H1 (cell line): ENCODE measurements at regions not wholly inside any gene's neighbourhood (a gene's known extent, or its start where the extent isn't known, plus 50 kb on each side); places are given as distances from the start of the nearest gene placed in this dataset.

Experiments
- GABPA ChIP-seq: IDR thresholded peaks from 2 replicates; pipeline ENCODE4 v1.6.1; 2011; ENCODE audit warnings: mild to moderate bottlenecking, low read length, moderate library complexity, borderline replicate concordance; ENCODE audit not compliant: insufficient read depth
- NRF1 ChIP-seq: IDR thresholded peaks from 2 replicates; pipeline ENCODE4 v1.6.1; 2011; ENCODE audit warnings: mild to moderate bottlenecking, low read depth, low read length, improper control_type of control experiment
- RAD21 ChIP-seq, 2 experiments: IDR thresholded peaks in 1 of 2; conservative IDR thresholded peaks in 1 of 2; 2 replicates each; pipeline ENCODE4 v1.6.1; 2011; ENCODE audit warnings: low read depth in 2 of 2, low read length in 2 of 2, improper control_type of control experiment in 1 of 2, inconsistent platforms in 1 of 2, mild to moderate bottlenecking in 1 of 2, moderate library complexity in 1 of 2
- RFX5 ChIP-seq: IDR thresholded peaks from 2 replicates; pipeline ENCODE4 v1.6.1; 2011; ENCODE audit warnings: low read depth, low read length, improper control_type of control experiment, borderline replicate concordance
- TF ChIP-seq, protein P1 (sequence below): fragments of 300-600 bp; sonication (generic); IDR thresholded peaks from 2 replicates; pipeline ENCODE4 v1.7.1; 2012; ENCODE audit warnings: low read length, moderate library complexity, mild to moderate bottlenecking, inconsistent platforms; ENCODE audit not compliant: insufficient replicate concordance

DNA sequence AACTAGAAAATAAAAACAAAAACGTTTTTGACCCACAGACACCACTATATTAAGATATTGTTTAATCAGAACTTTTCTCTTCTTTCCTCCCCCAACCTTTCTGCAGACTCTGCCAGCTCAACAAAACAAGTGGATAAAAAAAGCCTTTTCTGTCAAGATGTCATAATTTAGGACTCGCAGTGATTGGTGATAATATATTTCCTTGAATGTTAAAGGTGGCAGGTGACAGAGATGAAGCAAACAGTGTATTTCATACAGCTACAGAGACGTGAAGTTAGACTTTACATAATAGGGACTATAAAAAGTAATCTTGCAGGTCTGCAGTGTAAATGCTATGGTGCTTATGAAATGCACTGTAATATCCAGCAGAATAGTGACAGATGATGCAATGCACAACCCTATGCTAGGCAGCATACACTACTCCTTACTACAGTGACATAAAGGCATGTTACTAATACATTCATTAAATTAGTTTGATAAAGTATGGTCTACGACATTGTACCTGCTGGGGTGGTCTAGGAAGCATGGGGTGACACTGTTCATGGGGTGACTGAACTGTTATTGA lies 326.7 kb upstream of the GRAMD2B start (continued):
- TF ChIP-seq, protein P1, sequence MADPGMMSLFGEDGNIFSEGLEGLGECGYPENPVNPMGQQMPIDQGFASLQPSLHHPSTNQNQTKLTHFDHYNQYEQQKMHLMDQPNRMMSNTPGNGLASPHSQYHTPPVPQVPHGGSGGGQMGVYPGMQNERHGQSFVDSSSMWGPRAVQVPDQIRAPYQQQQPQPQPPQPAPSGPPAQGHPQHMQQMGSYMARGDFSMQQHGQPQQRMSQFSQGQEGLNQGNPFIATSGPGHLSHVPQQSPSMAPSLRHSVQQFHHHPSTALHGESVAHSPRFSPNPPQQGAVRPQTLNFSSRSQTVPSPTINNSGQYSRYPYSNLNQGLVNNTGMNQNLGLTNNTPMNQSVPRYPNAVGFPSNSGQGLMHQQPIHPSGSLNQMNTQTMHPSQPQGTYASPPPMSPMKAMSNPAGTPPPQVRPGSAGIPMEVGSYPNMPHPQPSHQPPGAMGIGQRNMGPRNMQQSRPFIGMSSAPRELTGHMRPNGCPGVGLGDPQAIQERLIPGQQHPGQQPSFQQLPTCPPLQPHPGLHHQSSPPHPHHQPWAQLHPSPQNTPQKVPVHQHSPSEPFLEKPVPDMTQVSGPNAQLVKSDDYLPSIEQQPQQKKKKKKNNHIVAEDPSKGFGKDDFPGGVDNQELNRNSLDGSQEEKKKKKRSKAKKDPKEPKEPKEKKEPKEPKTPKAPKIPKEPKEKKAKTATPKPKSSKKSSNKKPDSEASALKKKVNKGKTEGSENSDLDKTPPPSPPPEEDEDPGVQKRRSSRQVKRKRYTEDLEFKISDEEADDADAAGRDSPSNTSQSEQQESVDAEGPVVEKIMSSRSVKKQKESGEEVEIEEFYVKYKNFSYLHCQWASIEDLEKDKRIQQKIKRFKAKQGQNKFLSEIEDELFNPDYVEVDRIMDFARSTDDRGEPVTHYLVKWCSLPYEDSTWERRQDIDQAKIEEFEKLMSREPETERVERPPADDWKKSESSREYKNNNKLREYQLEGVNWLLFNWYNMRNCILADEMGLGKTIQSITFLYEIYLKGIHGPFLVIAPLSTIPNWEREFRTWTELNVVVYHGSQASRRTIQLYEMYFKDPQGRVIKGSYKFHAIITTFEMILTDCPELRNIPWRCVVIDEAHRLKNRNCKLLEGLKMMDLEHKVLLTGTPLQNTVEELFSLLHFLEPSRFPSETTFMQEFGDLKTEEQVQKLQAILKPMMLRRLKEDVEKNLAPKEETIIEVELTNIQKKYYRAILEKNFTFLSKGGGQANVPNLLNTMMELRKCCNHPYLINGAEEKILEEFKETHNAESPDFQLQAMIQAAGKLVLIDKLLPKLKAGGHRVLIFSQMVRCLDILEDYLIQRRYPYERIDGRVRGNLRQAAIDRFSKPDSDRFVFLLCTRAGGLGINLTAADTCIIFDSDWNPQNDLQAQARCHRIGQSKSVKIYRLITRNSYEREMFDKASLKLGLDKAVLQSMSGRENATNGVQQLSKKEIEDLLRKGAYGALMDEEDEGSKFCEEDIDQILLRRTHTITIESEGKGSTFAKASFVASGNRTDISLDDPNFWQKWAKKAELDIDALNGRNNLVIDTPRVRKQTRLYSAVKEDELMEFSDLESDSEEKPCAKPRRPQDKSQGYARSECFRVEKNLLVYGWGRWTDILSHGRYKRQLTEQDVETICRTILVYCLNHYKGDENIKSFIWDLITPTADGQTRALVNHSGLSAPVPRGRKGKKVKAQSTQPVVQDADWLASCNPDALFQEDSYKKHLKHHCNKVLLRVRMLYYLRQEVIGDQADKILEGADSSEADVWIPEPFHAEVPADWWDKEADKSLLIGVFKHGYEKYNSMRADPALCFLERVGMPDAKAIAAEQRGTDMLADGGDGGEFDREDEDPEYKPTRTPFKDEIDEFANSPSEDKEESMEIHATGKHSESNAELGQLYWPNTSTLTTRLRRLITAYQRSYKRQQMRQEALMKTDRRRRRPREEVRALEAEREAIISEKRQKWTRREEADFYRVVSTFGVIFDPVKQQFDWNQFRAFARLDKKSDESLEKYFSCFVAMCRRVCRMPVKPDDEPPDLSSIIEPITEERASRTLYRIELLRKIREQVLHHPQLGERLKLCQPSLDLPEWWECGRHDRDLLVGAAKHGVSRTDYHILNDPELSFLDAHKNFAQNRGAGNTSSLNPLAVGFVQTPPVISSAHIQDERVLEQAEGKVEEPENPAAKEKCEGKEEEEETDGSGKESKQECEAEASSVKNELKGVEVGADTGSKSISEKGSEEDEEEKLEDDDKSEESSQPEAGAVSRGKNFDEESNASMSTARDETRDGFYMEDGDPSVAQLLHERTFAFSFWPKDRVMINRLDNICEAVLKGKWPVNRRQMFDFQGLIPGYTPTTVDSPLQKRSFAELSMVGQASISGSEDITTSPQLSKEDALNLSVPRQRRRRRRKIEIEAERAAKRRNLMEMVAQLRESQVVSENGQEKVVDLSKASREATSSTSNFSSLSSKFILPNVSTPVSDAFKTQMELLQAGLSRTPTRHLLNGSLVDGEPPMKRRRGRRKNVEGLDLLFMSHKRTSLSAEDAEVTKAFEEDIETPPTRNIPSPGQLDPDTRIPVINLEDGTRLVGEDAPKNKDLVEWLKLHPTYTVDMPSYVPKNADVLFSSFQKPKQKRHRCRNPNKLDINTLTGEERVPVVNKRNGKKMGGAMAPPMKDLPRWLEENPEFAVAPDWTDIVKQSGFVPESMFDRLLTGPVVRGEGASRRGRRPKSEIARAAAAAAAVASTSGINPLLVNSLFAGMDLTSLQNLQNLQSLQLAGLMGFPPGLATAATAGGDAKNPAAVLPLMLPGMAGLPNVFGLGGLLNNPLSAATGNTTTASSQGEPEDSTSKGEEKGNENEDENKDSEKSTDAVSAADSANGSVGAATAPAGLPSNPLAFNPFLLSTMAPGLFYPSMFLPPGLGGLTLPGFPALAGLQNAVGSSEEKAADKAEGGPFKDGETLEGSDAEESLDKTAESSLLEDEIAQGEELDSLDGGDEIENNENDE: no peak
- TF ChIP-seq RAD21 (IDR thresholded peaks at IDR 0.05 in 1 of 2, conservative IDR thresholded peaks at IDR 0.05 in 1 of 2; ENCODE audit: low read depth in 2 of 2, low read length in 2 of 2) (no peak), GABPA (no peak), NRF1 (no peak), RFX5 (no peak)
